GM12801 (cell line): ENCODE measurements at regions not wholly inside any gene's neighbourhood (a gene's known extent, or its start where the extent isn't known, plus 50 kb on each side); places are given as distances from the start of the nearest gene placed in this dataset.

ENCODE experiments used
- CTCF ChIP-seq: IDR thresholded peaks from one replicate; pipeline ENCODE4 v1.5.1; 2011; ENCODE audit warnings: control low read depth; ENCODE audit not compliant: insufficient read length; ENCODE audit errors: extremely low read depth

GRCh38 chr1:56107275-56107638, 472.1 kb downstream of the PLPP3 start:
- TF ChIP-seq CTCF: no peak

- no peak for TF ChIP-seq CTCF
Measured at GRCh38 chr1:56106531-56107274, 472.7 kb downstream of the PLPP3 start.

GRCh38 chr1:56105397-56105796, 474.0 kb downstream of the PLPP3 start:
- no peak for TF ChIP-seq CTCF

GRCh38 chr1:56099766-56100265, 479.5 kb downstream of the PLPP3 start:
- TF ChIP-seq CTCF: no peak

- TF ChIP-seq CTCF: no peak
Measured at GRCh38 chr1:56098946-56099345, 480.4 kb downstream of the PLPP3 start.

- TF ChIP-seq CTCF: no peak
Measured at GRCh38 chr1:56097713-56098112, 481.6 kb downstream of the PLPP3 start.

GRCh38 chr1:56095696-56096665, 483.4 kb downstream of the PLPP3 start:
- TF ChIP-seq CTCF: no peak
